ENCODE measurements at regions not wholly inside any gene's neighbourhood (a gene's known extent, or its start where the extent isn't known, plus 50 kb on each side); places are given as distances from the start of the nearest gene placed in this dataset.

DNA sequence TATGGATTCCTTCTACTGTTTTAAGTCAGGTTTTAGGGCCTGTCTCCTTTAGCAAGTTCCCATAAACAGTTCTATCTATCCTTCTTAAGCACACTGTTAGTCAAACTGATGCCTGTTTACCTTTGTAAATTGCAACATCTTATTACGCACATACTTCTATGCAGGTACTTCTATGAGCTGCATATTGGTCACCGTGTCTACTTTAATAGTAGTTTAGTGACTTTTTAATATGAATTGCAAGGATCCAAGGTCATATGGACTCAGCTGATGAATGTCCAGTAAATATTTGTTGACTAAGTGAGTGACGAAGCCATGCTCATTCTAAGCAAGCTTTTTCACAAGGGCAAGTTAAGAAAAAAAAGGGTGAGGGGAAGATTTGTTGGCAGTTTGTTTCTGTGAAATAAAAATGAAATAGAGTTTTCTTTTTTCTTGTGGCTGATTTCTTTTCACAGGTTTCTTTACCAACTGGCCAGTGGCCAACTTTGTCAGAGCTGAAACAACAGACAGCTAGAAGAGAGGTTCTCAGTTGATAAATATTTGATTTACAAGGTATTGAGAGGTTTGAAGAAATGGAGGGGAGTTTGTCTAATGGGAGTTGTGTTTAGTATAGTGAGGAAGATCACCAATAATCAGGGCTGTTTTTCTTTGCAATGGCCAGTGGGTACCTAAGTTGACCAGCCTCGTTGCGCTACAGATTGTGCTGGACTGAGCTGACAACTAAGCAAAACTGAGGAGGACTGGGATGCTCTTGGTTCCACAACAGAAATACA is 141.1 kb downstream of the SLC15A5 start:
- TF ChIP-seq, protein P1, sequence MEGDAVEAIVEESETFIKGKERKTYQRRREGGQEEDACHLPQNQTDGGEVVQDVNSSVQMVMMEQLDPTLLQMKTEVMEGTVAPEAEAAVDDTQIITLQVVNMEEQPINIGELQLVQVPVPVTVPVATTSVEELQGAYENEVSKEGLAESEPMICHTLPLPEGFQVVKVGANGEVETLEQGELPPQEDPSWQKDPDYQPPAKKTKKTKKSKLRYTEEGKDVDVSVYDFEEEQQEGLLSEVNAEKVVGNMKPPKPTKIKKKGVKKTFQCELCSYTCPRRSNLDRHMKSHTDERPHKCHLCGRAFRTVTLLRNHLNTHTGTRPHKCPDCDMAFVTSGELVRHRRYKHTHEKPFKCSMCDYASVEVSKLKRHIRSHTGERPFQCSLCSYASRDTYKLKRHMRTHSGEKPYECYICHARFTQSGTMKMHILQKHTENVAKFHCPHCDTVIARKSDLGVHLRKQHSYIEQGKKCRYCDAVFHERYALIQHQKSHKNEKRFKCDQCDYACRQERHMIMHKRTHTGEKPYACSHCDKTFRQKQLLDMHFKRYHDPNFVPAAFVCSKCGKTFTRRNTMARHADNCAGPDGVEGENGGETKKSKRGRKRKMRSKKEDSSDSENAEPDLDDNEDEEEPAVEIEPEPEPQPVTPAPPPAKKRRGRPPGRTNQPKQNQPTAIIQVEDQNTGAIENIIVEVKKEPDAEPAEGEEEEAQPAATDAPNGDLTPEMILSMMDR (IDR thresholded peaks at IDR 0.05; ENCODE audit: control extremely low read depth, extremely low read depth, low read depth, missing control alignments) = no peak
- no peak for DNase-seq (ENCODE audit: extremely low spot score)
- CTCF ChIA-PET = interaction anchor here (0.9 to 1.2 kb wide), 2 partner anchors 11 to 91 kb away, joined by 3 read pairs; no protein-coding TSS in a partner anchor
- POLR2A ChIA-PET = no interaction called here

DNA sequence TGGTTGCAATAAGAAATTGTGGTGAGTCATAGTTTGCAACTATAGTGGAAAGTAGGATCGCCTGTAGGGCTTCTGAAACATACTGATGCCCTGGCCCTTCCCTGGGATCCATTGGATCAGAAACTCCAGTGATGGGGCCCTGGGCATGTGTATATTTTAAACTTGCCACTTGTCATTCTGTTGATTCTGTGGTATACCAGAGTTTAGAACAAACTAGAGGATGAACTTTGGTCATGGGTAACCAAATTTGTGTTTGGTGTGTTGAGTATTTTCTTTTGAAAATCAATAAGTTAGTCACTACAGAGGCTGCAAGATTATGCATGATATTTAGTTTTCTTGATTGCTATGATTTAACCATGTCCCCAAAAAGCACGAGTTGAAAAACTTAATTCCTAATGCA is 142.2 kb downstream of the SLC15A5 start:
- ChIA-PET POLR2A (no interaction called here), CTCF (no interaction called here)

DNA sequence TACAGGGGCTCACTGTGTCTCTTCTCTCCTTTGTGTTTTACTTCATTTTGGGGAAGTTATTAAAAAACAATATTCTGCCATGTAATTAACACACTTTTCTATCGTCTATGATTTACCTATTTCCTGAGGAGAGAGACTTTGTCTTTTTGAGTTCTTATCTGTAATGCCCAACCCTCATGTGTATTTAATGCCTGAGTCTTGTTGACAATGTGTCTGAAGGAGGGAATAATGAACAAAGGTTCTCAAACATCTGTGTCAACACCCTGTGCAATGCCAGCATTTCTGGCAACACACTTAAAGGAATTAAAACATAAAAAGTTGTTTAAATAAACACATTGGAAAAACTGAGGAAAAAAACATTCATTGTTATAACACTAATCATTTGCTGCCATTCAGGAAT is 147.1 kb downstream of the SLC15A5 start:
- ChIA-PET CTCF (no interaction called here), POLR2A (no interaction called here)
- TF ChIP-seq, protein P1 (IDR thresholded peaks at IDR 0.05; ENCODE audit: control extremely low read depth, extremely low read depth, low read depth, missing control alignments) = no peak
- DNase-seq (ENCODE audit: extremely low spot score) = no peak

More for the DNA sequence above, 142.2 kb downstream of the SLC15A5 start:
- TF ChIP-seq, protein P1 (IDR thresholded peaks at IDR 0.05; ENCODE audit: control extremely low read depth, extremely low read depth, low read depth, missing control alignments) = no peak
- DNase-seq (ENCODE audit: extremely low spot score) = no peak

DNA sequence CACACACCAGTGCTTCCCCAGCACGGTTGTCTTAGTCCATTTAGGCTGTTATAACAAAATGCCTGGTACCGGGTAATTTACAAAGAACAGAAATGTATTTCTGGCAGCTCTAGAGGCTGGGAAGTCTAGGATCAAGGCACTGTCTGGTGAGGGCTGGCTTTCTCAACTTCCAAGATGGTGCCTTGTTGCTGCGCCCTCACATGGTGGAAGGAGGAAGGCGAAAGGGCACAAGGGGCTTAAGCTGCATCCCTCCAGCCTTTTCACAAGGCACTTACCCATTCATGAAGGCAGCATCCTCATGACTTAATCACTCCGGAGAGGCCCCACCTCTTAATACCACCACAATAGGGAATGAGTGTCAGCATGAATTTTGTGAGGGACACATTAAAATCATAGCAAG is 155.5 kb downstream of the SLC15A5 start:
- DNase-seq (ENCODE audit: extremely low spot score) = no peak
- CTCF ChIA-PET = interaction anchor here (0.9 to 1.4 kb wide), 2 partner anchors 9 to 33 kb away, joined by 3 read pairs; no protein-coding TSS in a partner anchor
- TF ChIP-seq, protein P1 (IDR thresholded peaks at IDR 0.05; ENCODE audit: control extremely low read depth, extremely low read depth, low read depth, missing control alignments) = no peak
- POLR2A ChIA-PET = no interaction called here

DNA sequence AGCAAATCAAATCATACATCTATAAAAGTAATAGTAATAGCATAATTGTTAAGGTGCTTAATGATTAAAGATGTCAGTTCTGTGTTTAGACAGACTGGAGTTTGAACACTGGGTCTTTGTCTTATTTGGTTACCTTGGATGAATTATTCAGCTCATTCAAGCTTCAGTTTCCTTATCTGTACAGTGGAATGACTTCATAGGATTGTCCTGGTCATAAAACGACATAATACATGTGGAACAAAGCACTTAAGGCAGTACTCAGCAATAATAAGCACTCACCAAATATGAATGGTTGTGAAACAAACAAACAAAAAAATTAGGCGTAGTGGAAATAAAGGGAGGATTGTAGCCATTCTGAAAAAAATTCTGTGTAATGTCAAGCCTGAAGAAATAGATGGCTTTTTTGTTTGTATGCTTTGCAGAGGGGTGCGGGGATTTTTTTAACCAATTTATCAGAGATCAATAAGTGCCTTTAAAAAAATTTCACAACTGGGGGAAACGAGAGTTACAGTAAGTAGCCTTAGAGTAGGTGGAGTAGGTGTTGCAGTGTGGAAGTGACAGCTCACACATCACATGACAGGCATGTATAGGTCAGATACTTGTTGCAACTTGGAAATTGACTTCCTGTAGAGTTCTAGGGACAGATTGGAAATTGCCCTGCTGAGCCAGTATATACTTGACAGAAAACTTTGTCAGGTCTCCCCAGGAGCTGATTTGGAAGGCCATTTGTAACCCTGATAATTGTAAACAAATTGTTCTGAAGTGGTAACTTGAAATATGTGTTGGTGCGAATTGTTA is 157.7 kb downstream of the SLC15A5 start:
- TF ChIP-seq, protein P1 (IDR thresholded peaks at IDR 0.05; ENCODE audit: control extremely low read depth, extremely low read depth, low read depth, missing control alignments) = no peak
- no peak for DNase-seq (ENCODE audit: extremely low spot score)
- ChIA-PET CTCF (no interaction called here), POLR2A (no interaction called here)

DNA sequence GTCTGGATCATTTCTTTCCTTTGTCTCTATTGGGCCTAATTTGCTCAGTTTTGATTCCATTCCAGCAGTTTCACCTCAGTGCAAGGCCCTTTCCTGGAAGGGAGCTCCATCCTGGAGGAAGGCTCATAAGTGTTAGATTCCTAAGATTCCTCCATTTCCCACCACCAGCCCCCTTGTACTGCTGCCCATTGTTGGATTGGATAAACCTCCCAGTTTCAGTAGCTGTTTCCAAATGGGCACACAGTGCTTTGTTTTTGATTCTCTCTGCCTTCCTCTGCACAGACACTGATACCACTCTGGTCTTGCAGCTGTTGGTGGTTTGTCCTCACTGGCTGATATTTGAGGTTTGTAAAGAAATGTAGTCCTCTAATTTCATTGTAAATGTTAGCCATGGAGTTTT is 158.9 kb downstream of the SLC15A5 start:
- TF ChIP-seq, protein P1 (IDR thresholded peaks at IDR 0.05; ENCODE audit: control extremely low read depth, extremely low read depth, low read depth, missing control alignments) = no peak
- ChIA-PET CTCF (no interaction called here), POLR2A (no interaction called here)
- DNase-seq (ENCODE audit: extremely low spot score) = no peak

Measured in GM10248 (cell line).